Astrocyte (in vitro differentiated cells and primary cell): ENCODE measurements at regions not wholly inside any gene's neighbourhood (a gene's known extent, or its start where the extent isn't known, plus 50 kb on each side); places are given as distances from the start of the nearest gene placed in this dataset.

Source experiments
- EZH2 ChIP-seq: IDR thresholded peaks from 2 replicates; pipeline ENCODE4 v1.6.1; 2012; ENCODE audit warnings: mild to moderate bottlenecking, low read length, inconsistent platforms; ENCODE audit not compliant: insufficient read depth
- TF ChIP-seq, protein P1 (sequence below): IDR thresholded peaks from 2 replicates; pipeline ENCODE4 v1.5.1; 2011; ENCODE audit warnings: low read depth, mild to moderate bottlenecking, inconsistent platforms, low read length, moderate library complexity; ENCODE audit not compliant: insufficient read depth

DNA sequence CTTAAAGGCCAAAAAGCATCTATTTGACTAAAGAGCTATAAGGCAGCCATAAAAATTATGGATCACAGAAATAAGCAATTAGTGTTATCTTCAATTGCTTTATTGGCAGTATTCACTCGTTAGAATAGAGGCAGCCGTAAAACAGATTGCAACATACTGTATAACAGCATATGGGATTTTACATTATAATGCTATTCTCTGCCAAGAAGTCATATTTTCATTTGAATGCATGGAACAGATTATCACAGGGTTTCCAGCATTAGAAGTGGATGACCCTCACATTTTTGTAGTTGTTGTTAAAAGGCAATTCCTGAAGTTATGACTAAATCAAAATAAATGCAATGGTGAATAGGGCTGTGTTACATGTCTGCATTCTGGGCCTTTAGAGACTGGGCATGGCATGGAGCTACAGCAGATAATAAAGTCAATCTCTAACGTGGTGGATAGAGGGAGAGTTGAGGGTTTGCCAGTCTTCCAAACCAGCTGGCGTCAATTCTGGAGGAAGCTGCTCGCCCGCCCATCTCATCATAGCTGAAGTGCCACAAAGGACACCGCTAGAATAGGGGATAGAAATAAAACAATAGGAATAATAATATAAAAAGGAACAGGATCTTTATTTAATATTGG lies 155.4 kb upstream of the VRK2 start:
- TF ChIP-seq, protein P1, sequence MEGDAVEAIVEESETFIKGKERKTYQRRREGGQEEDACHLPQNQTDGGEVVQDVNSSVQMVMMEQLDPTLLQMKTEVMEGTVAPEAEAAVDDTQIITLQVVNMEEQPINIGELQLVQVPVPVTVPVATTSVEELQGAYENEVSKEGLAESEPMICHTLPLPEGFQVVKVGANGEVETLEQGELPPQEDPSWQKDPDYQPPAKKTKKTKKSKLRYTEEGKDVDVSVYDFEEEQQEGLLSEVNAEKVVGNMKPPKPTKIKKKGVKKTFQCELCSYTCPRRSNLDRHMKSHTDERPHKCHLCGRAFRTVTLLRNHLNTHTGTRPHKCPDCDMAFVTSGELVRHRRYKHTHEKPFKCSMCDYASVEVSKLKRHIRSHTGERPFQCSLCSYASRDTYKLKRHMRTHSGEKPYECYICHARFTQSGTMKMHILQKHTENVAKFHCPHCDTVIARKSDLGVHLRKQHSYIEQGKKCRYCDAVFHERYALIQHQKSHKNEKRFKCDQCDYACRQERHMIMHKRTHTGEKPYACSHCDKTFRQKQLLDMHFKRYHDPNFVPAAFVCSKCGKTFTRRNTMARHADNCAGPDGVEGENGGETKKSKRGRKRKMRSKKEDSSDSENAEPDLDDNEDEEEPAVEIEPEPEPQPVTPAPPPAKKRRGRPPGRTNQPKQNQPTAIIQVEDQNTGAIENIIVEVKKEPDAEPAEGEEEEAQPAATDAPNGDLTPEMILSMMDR, result no peak
- no peak for TF ChIP-seq EZH2
